HG03342 (cell line): ENCODE measurements at regions not wholly inside any gene's neighbourhood (a gene's known extent, or its start where the extent isn't known, plus 50 kb on each side); places are given as distances from the start of the nearest gene placed in this dataset.
"Not testable (repeated sequence)": the region's sequence is repeated elsewhere in the genome, so short reads cannot be mapped to it uniquely, and the experiment has no call there.

Experiments used
- ATAC-seq: cut with Tn5 transposase; IDR thresholded peaks from one replicate; pipeline ENCODE4 v1.9.1; 2021; ENCODE audit warnings: mild to moderate bottlenecking, moderate library complexity; ENCODE audit not compliant: unreplicated experiment

DNA sequence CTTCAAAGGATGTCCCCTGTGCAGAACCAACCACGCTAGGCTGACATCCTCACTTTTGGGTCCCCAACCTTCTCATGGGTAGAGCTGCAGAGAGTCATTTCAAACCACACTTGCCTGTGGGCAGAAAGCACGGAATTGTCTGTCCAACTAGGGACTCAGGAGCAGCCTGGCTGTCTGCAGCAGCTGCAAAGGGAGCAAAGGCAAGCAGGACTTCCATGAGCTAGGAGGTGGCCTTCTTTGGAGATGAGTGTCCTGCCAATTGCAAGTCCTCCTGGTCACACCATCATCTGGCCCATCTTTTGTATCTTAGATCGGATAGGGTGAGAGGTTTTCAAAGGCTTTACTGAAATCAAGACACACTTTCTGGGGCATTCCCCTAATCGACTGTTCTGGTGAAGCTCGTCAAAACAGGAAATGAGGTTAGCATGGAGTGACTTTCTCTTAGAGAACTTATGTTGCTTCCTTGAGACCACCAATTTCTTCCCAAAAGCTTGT, 222.3 kb upstream of the PLGLB2 start:
- not testable (repeated sequence) for ATAC-seq

DNA sequence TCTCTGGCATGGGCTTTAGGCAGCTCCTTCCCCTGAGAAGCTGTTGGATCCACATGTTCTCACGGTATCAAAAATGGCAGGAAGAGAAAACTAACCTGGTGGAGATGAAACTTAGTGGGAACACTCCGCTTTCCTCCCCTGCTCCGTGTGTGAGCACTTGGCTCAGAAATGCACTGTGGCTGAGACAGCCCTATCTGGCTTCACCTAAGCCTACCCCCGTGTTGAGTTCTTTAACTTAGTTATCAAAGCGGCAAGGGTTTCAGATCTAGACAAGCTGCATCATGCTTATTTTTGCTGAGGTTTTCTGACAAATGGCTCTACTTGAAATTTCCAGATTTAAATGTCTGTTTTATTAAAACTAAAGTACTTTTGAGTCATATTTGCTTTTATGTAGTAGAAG, 221.6 kb upstream of the PLGLB2 start:
- not testable (repeated sequence) for ATAC-seq

- ATAC-seq, result not testable (repeated sequence)
These were observed 215.7 kb upstream of the PLGLB2 start for GRCh38 chr2:87531968-87532715.

DNA sequence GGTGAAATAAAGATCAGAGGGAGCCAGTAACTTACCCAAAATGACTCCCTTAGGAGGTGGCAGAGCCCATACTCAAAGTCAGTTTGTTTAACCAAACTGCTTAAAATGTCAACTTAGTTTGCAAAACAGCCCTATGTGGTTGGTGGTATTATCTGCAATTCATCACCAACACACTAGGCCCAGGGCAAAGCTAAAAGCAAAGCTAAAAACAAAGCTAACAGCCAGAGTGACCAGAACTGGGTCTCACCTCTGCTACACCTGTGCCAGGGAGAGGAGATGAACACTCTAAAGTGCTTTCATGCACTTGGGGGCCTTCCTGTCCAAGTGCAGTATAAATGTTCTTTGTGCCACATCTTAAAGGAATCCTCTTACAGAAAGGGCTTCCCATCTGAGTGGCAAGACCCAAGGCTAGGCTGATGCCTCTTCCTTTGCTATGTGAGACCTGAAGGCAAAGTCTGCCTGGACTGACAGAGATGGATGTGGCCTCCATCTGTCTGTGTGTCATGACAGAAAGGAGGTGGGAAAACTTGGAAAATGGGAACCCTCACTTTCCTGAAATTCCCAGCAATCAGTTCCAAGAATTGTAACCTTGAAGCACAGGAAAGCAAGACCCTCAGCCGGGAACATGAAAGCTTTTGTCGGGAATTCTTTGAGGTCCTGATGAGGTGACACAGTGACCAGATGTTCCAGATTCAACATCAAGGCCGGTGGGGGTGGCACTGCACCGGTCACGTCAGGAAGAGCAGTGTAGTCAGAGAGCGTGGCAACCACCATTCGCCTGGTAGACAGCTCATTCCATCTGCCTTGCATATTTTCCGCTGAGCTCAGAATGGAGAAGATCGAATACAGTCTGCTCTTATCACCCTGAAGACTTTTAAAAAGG, 214.3 kb upstream of the PLGLB2 start:
- not testable (repeated sequence) for ATAC-seq

DNA sequence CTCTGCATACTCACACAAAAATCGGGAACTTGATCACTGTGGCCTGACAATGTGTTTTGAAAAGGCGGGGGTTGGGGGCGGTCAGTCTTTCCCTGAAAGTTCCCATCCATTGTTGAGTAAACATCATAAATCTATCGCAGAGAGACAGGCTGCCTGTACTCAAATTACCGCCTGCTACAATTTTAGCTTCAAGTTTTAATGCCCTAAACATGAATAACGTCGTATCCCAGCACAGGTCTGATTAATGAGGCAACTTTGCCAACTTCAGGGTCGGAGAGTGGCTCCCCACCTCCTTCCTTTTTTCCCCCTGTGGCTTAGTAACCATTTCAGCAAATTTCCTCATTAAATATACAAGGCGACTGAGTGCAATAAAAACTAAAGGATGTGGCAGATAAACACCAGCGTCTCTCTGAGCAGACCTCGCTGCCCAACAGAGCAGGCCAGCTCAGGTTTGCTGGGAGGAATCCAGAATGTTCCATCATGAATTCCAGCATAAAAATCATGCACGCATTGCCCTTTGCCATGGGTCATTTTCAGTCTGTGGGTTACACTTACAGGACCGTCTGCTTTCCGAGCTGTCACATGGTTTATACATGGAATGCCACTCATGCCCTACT, 213.5 kb upstream of the PLGLB2 start:
- ATAC-seq, result not testable (repeated sequence)

DNA sequence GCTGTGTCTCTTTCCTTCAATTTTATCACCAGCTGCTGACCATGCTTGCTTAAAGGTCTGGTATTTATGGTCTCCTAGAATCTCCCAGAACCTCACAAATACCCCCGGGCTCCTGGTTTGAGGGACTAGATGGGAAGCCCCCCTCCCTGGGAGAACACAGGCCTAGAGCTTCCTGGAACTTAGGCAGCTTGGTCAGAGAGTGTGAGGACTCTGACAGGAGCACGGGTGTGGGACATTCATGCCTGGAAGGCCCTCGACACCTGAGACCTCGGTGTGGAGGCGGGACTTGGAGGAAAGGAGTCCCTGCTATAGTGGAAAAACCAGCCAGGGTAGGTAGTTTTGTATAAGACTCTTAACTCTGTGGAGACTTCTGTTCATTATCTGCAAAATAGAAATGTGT, 211.5 kb upstream of the PLGLB2 start:
- not testable (repeated sequence) for ATAC-seq

GRCh38 chr2:87537251-87537671, 210.6 kb upstream of the PLGLB2 start:
- ATAC-seq, result not testable (repeated sequence)

GRCh38 chr2:87538268-87538667, 209.6 kb upstream of the PLGLB2 start:
- not testable (repeated sequence) for ATAC-seq

DNA sequence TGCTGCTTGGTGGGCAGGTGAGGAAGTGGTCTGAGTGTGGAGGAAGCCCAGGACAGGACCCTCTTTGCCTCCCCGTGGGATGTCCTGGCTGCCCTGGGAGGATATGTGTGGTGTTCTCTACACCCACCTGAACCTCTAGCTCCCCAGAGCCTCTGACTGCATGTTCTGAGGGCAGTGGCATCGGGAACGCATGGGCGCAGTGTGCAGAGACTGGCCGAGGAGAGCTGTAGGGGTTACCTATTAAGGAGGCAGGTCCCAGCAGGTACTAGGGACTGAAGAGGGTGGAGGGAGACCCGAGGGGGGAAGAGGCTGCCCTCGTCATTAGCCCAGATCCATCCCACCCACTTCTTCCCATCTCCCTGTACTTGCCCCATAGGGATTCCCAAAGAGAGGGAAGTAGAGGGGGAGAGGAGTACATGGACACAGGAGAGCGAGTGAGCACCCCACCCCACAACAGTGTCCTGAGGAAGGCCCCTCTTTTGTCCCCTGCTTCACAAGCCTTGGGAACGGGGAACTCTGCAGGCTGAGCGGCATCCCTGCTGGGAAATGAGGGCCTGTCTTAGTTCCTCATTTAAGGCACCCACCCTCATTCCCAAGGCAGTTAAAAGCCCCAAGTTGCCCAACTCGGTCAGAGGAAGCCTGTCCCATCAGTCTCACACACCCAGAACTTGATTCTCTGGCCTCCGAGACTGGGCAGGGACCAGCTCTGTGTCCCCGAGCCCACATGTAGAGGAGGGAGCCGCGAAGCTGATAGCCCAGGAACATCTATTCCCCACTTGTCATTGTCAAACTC, 208.5 kb upstream of the PLGLB2 start:
- not testable (repeated sequence) for ATAC-seq

GRCh38 chr2:87540242-87540641, 207.6 kb upstream of the PLGLB2 start:
- not testable (repeated sequence) for ATAC-seq

GRCh38 chr2:87542599-87543174, 205.2 kb upstream of the PLGLB2 start:
- ATAC-seq, result not testable (repeated sequence)

DNA sequence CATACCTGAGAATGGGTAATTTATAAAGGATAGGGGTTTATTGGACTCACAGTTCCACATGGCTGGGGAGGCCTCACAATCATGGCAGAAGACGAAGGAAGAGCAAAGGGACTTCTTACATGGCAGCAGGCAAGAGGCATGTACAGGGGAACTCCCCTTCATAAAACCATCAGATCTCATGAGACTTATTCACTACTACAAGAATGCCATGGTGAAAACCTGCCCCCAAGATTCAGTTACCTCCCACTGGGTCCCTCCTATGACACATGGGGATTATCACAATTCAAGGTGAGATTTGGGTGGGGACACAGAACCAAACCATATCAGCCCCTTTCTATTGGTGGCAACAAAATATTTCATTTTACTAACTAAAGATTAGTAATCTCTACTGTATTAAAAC, 204.1 kb upstream of the PLGLB2 start:
- ATAC-seq, result not testable (repeated sequence)

GRCh38 chr2:87547106-87547505, 200.8 kb upstream of the PLGLB2 start:
- not testable (repeated sequence) for ATAC-seq

- not testable (repeated sequence) for ATAC-seq
These were observed 199.9 kb upstream of the PLGLB2 start for GRCh38 chr2:87547966-87548365.

DNA sequence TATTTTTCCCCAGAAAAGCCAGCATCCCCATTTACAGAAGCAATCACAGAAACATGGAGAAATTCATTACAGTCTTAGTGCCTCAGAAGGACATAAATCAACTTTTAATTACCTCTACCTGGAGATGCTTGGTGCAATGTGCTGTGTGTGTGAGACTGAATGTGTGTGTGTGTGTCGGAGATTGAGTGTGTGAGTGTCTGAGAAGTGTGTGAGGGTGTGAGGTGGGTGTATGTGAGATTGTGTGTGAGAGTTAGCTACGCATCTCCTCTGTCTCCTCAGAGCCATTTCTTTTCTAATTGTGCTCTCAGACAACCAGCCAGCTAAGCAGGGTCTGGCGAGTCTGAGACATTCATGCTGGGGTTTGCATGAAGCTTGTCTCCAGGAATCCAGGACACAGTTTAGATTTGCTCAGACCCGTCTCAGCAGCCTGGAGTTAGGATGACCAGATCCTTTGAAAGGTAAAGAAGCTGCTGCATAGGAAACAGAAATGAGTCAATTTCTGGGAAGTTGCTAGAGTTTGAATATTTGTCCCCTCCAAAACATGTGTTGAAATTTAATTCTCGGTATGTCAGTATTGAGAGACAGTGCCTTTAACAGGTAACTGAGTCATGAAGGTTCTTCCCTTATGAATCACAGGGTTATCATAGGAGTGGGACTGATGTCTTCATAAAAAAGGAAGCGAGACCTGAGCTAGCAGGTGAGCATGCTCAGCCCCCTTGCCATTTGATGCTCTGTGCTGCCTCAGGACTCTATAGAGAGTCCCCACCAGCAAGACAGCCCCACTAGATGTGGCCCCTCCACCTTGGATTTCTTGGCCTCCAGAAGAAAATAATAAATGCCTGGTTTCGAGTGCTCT, 199.0 kb upstream of the PLGLB2 start:
- ATAC-seq, result not testable (repeated sequence)

- not testable (repeated sequence) for ATAC-seq
These were observed 198.2 kb upstream of the PLGLB2 start for GRCh38 chr2:87549561-87550202.

GRCh38 chr2:87554678-87555077, 193.2 kb upstream of the PLGLB2 start:
- ATAC-seq, result not testable (repeated sequence)

- not testable (repeated sequence) for ATAC-seq
These were observed 192.8 kb upstream of the PLGLB2 start for GRCh38 chr2:87555082-87555481.
